ENCODE measurements at regions not wholly inside any gene's neighbourhood (a gene's known extent, or its start where the extent isn't known, plus 50 kb on each side); places are given as distances from the start of the nearest gene placed in this dataset.

GRCh38 chr5:33242277-33242676 is 198.5 kb upstream of the TARS1 start:
- Histone ChIP-seq H3K4me3 (ENCODE audit: low read length in 2 of 2) (no peak overlapping the region), H3K36me3 (ENCODE audit: control insufficient read depth in 2 of 2, insufficient read depth in 2 of 2, low read length in 2 of 2) (no peaks in the 10 kb centered on the region), H3K4me1 (ENCODE audit: control insufficient read depth in 2 of 2, insufficient read depth in 2 of 2, low read length in 2 of 2) (peaks cover 0 to 10% of the 10 kb centered on the region in 2 donors), H3K9me3 (ENCODE audit: control insufficient read depth in 2 of 2, low read length in 2 of 2) (no peaks in the 10 kb centered on the region), H3K27me3 (ENCODE audit: control insufficient read depth in 2 of 2, insufficient read depth in 2 of 2, low read length in 2 of 2) (no peaks in the 10 kb centered on the region), H3K27ac (ENCODE audit: low read depth in 2 of 2, low read length in 2 of 2) (no peak overlapping the region), H3K9ac (ENCODE audit: low read depth in 1 of 2, low read length in 2 of 2) (no peak overlapping the region)

GRCh38 chr5:33244441-33245150 is 196.2 kb upstream of the TARS1 start:
- Histone ChIP-seq H3K27me3 (ENCODE audit: control insufficient read depth in 2 of 2, insufficient read depth in 2 of 2, low read length in 2 of 2) (no peaks in the 10 kb centered on the region), H3K9ac (ENCODE audit: low read depth in 1 of 2, low read length in 2 of 2) (no peak overlapping the region), H3K4me1 (ENCODE audit: control insufficient read depth in 2 of 2, insufficient read depth in 2 of 2, low read length in 2 of 2) (no peaks in the 10 kb centered on the region), H3K9me3 (ENCODE audit: control insufficient read depth in 2 of 2, low read length in 2 of 2) (no peaks in the 10 kb centered on the region), H3K4me3 (ENCODE audit: low read length in 2 of 2) (no peak overlapping the region), H3K36me3 (ENCODE audit: control insufficient read depth in 2 of 2, insufficient read depth in 2 of 2, low read length in 2 of 2) (no peaks in the 10 kb centered on the region), H3K27ac (ENCODE audit: low read depth in 2 of 2, low read length in 2 of 2) (no peak overlapping the region)

GRCh38 chr5:33254579-33254978 is 186.2 kb upstream of the TARS1 start:
- no peak overlapping the region for H3K27ac ChIP-seq (ENCODE audit: low read depth in 2 of 2, low read length in 2 of 2)
- no peaks in the 10 kb centered on the region for H3K9me3 ChIP-seq (ENCODE audit: control insufficient read depth in 2 of 2, low read length in 2 of 2)
- H3K4me3 ChIP-seq (ENCODE audit: low read length in 2 of 2): no peak overlapping the region
- H3K9ac ChIP-seq (ENCODE audit: low read depth in 1 of 2, low read length in 2 of 2): no peak overlapping the region
- no peaks in the 10 kb centered on the region for H3K36me3 ChIP-seq (ENCODE audit: control insufficient read depth in 2 of 2, insufficient read depth in 2 of 2, low read length in 2 of 2)
- H3K27me3 ChIP-seq (ENCODE audit: control insufficient read depth in 2 of 2, insufficient read depth in 2 of 2, low read length in 2 of 2): no peaks in the 10 kb centered on the region
- H3K4me1 ChIP-seq (ENCODE audit: control insufficient read depth in 2 of 2, insufficient read depth in 2 of 2, low read length in 2 of 2): no peaks in the 10 kb centered on the region

GRCh38 chr5:33257807-33258429 is 182.8 kb upstream of the TARS1 start:
- Histone ChIP-seq H3K27me3 (ENCODE audit: control insufficient read depth in 2 of 2, insufficient read depth in 2 of 2, low read length in 2 of 2) (no peaks in the 10 kb centered on the region), H3K27ac (ENCODE audit: low read depth in 2 of 2, low read length in 2 of 2) (no peak overlapping the region), H3K4me3 (ENCODE audit: low read length in 2 of 2) (no peak overlapping the region)

GRCh38 chr5:33258553-33258952 is 182.2 kb upstream of the TARS1 start:
- Histone ChIP-seq H3K36me3 (ENCODE audit: control insufficient read depth in 2 of 2, insufficient read depth in 2 of 2, low read length in 2 of 2) (no peaks in the 10 kb centered on the region), H3K4me1 (ENCODE audit: control insufficient read depth in 2 of 2, insufficient read depth in 2 of 2, low read length in 2 of 2) (no peaks in the 10 kb centered on the region), H3K9me3 (ENCODE audit: control insufficient read depth in 2 of 2, low read length in 2 of 2) (no peaks in the 10 kb centered on the region), H3K4me3 (ENCODE audit: low read length in 2 of 2) (no peak overlapping the region), H3K9ac (ENCODE audit: low read depth in 1 of 2, low read length in 2 of 2) (no peak overlapping the region), H3K27me3 (ENCODE audit: control insufficient read depth in 2 of 2, insufficient read depth in 2 of 2, low read length in 2 of 2) (no peaks in the 10 kb centered on the region), H3K27ac (ENCODE audit: low read depth in 2 of 2, low read length in 2 of 2) (no peak overlapping the region)

More at GRCh38 chr5:33257807-33258429, 182.8 kb upstream of the TARS1 start:
- H3K36me3 ChIP-seq (ENCODE audit: control insufficient read depth in 2 of 2, insufficient read depth in 2 of 2, low read length in 2 of 2): no peaks in the 10 kb centered on the region
- H3K9me3 ChIP-seq (ENCODE audit: control insufficient read depth in 2 of 2, low read length in 2 of 2): no peaks in the 10 kb centered on the region
- H3K9ac ChIP-seq (ENCODE audit: low read depth in 1 of 2, low read length in 2 of 2): no peak overlapping the region
- no peaks in the 10 kb centered on the region for H3K4me1 ChIP-seq (ENCODE audit: control insufficient read depth in 2 of 2, insufficient read depth in 2 of 2, low read length in 2 of 2)

- Histone ChIP-seq H3K4me3 (ENCODE audit: low read length in 2 of 2) (no peak overlapping the region), H3K4me1 (ENCODE audit: control insufficient read depth in 2 of 2, insufficient read depth in 2 of 2, low read length in 2 of 2) (no peaks in the 10 kb centered on the region), H3K36me3 (ENCODE audit: control insufficient read depth in 2 of 2, insufficient read depth in 2 of 2, low read length in 2 of 2) (no peaks in the 10 kb centered on the region), H3K27me3 (ENCODE audit: control insufficient read depth in 2 of 2, insufficient read depth in 2 of 2, low read length in 2 of 2) (no peaks in the 10 kb centered on the region), H3K9ac (ENCODE audit: low read depth in 1 of 2, low read length in 2 of 2) (no peak overlapping the region), H3K27ac (ENCODE audit: low read depth in 2 of 2, low read length in 2 of 2) (no peak overlapping the region), H3K9me3 (ENCODE audit: control insufficient read depth in 2 of 2, low read length in 2 of 2) (no peaks in the 10 kb centered on the region)
Observed at GRCh38 chr5:33260098-33260497, 180.7 kb upstream of the TARS1 start.

GRCh38 chr5:33261305-33261704 is 179.5 kb upstream of the TARS1 start:
- Histone ChIP-seq H3K27ac (ENCODE audit: low read depth in 2 of 2, low read length in 2 of 2) (no peak overlapping the region), H3K27me3 (ENCODE audit: control insufficient read depth in 2 of 2, insufficient read depth in 2 of 2, low read length in 2 of 2) (no peaks in the 10 kb centered on the region), H3K36me3 (ENCODE audit: control insufficient read depth in 2 of 2, insufficient read depth in 2 of 2, low read length in 2 of 2) (no peaks in the 10 kb centered on the region), H3K9ac (ENCODE audit: low read depth in 1 of 2, low read length in 2 of 2) (no peak overlapping the region), H3K4me3 (ENCODE audit: low read length in 2 of 2) (no peak overlapping the region), H3K4me1 (ENCODE audit: control insufficient read depth in 2 of 2, insufficient read depth in 2 of 2, low read length in 2 of 2) (no peaks in the 10 kb centered on the region), H3K9me3 (ENCODE audit: control insufficient read depth in 2 of 2, low read length in 2 of 2) (no peaks in the 10 kb centered on the region)

GRCh38 chr5:33261747-33262146 is 179.0 kb upstream of the TARS1 start:
- Histone ChIP-seq H3K4me3 (ENCODE audit: low read length in 2 of 2) (no peak overlapping the region), H3K9ac (ENCODE audit: low read depth in 1 of 2, low read length in 2 of 2) (no peak overlapping the region), H3K27me3 (ENCODE audit: control insufficient read depth in 2 of 2, insufficient read depth in 2 of 2, low read length in 2 of 2) (no peaks in the 10 kb centered on the region), H3K36me3 (ENCODE audit: control insufficient read depth in 2 of 2, insufficient read depth in 2 of 2, low read length in 2 of 2) (no peaks in the 10 kb centered on the region), H3K4me1 (ENCODE audit: control insufficient read depth in 2 of 2, insufficient read depth in 2 of 2, low read length in 2 of 2) (no peaks in the 10 kb centered on the region), H3K9me3 (ENCODE audit: control insufficient read depth in 2 of 2, low read length in 2 of 2) (no peaks in the 10 kb centered on the region), H3K27ac (ENCODE audit: low read depth in 2 of 2, low read length in 2 of 2) (no peak overlapping the region)

GRCh38 chr5:33267801-33268200 is 173.0 kb upstream of the TARS1 start:
- Histone ChIP-seq H3K27ac (ENCODE audit: low read depth in 2 of 2, low read length in 2 of 2) (no peak overlapping the region), H3K27me3 (ENCODE audit: control insufficient read depth in 2 of 2, insufficient read depth in 2 of 2, low read length in 2 of 2) (no peaks in the 10 kb centered on the region), H3K9ac (ENCODE audit: low read depth in 1 of 2, low read length in 2 of 2) (no peak overlapping the region), H3K9me3 (ENCODE audit: control insufficient read depth in 2 of 2, low read length in 2 of 2) (no peaks in the 10 kb centered on the region), H3K36me3 (ENCODE audit: control insufficient read depth in 2 of 2, insufficient read depth in 2 of 2, low read length in 2 of 2) (no peaks in the 10 kb centered on the region), H3K4me3 (ENCODE audit: low read length in 2 of 2) (no peak overlapping the region), H3K4me1 (ENCODE audit: control insufficient read depth in 2 of 2, insufficient read depth in 2 of 2, low read length in 2 of 2) (no peaks in the 10 kb centered on the region)

- Histone ChIP-seq H3K27ac (ENCODE audit: low read depth in 2 of 2, low read length in 2 of 2) (no peak overlapping the region), H3K9me3 (ENCODE audit: control insufficient read depth in 2 of 2, low read length in 2 of 2) (no peaks in the 10 kb centered on the region), H3K27me3 (ENCODE audit: control insufficient read depth in 2 of 2, insufficient read depth in 2 of 2, low read length in 2 of 2) (no peaks in the 10 kb centered on the region), H3K9ac (ENCODE audit: low read depth in 1 of 2, low read length in 2 of 2) (no peak overlapping the region), H3K36me3 (ENCODE audit: control insufficient read depth in 2 of 2, insufficient read depth in 2 of 2, low read length in 2 of 2) (no peaks in the 10 kb centered on the region), H3K4me1 (ENCODE audit: control insufficient read depth in 2 of 2, insufficient read depth in 2 of 2, low read length in 2 of 2) (no peaks in the 10 kb centered on the region), H3K4me3 (ENCODE audit: low read length in 2 of 2) (no peak overlapping the region)
Observed at GRCh38 chr5:33268374-33268773, 172.4 kb upstream of the TARS1 start.

Measured in mucosa of rectum (tissue), 2 donors.